HG02840 (cell line): ENCODE measurements at regions not wholly inside any gene's neighbourhood (a gene's known extent, or its start where the extent isn't known, plus 50 kb on each side); places are given as distances from the start of the nearest gene placed in this dataset.

Experiments used
- ATAC-seq: cut with Tn5 transposase; IDR thresholded peaks from one replicate; pipeline ENCODE4 v1.9.1; 2021; ENCODE audit warnings: mild to moderate bottlenecking, moderate library complexity, moderate number of reproducible peaks; ENCODE audit not compliant: unreplicated experiment, low FRiP score

DNA sequence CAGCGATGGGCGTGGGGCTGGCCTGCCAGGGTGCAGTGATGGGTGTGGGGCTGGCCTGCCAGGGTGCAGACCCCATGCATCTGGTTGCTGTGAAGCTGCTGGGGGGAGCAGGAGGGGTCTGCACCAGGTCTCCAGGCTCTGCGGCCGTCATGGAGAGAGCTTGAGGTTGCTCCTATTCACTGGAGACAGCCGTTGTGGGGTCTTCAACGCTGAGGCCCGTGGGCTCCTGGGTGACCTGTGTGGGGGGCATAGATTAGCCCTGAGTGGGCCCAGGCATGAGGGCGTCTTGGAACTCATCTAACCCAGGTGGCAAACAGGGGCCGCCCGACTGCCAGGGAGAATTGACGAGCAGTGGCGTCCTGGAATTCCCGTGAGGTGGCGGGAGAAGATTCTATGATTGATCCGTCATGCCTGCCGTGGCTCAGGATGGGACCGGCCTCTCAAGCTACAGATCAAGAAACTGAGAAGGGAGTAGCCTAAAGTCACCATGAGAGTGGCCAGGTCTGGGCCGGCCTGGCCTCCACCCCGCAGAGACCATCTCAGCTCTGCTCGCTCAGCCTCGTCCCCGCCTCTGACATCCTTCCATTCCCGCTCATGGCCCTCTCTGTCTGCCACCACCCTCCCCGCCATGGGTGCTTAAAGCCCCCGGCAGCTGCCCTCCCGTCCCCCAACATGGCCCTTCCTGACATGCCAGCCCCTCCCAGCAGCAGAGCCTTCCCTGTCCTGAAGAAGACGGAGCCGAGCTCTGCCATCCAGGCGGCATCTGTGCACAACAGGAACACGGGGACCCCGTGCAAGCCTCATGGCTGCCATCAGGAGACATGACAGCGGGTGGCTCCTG is 50.7 kb upstream of the ACSF3 start:
- ATAC-seq: no peak

DNA sequence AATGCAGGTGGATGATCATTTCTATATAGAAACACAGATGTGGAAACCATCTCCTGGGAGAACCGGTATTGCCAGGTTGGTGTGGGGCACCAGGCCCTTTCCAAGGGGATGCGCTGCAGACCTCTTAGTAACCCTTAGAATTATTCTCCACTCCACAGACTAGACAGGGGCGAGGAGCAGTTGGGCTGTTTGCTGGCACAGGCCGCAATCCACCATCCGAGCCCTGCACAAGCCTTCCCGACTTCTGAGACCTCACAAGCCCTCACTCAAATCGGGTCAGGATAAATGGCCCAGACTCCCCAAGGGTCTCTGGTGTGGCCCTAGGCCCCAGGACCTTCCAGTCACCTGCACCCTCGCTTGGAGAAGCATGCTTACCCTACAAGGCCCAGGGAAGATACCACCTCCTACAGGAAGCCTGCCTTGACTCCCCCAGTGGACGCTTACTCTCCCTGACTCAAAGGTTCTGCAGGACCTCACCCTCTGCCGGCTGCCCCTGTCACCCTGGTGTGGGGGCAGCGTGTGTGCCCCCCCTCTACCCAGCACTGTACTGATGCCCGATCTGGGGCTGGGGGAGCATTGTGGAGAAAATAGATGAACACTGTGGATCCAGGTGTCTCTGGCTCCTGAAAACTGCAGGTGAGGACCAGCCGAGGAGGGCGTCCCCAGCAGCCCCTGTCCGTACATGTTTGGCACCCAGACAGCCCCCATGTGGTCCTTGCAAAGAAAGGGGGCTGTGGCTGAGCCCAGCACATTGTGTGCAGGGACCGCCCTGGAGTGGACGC is 49.8 kb upstream of the ACSF3 start:
- no peak for ATAC-seq
